A172 (cell line): ENCODE measurements at regions not wholly inside any gene's neighbourhood (a gene's known extent, or its start where the extent isn't known, plus 50 kb on each side); places are given as distances from the start of the nearest gene placed in this dataset.
"Not testable (repeated sequence)": the region's sequence is repeated elsewhere in the genome, so short reads cannot be mapped to it uniquely, and the experiment has no call there.

Experiments used
- DNase-seq: peaks from one replicate; pipeline ENCODE4 v3.0.0-alpha.2; 2015; ENCODE audit warnings: low spot score

GRCh38 chr3:25844891-25845290 lies 55.0 kb downstream of the OXSM start:
- DNase-seq = no peak

- no peak for DNase-seq
Observed at GRCh38 chr3:25846282-25846681, 56.4 kb downstream of the OXSM start.

GRCh38 chr3:25849091-25849490 lies 59.2 kb downstream of the OXSM start:
- DNase-seq = no peak

- no peak for DNase-seq
Observed at GRCh38 chr3:25849641-25850385, 59.9 kb downstream of the OXSM start.

GRCh38 chr3:25851693-25852259 lies 61.9 kb downstream of the OXSM start:
- DNase-seq = not testable (repeated sequence)

- DNase-seq = peak; percentile 10
Observed at GRCh38 chr3:25854214-25854613, 64.3 kb downstream of the OXSM start.

GRCh38 chr3:25854635-25855034 lies 64.7 kb downstream of the OXSM start:
- peak; percentile 57 for DNase-seq

GRCh38 chr3:25855266-25855784 lies 65.4 kb downstream of the OXSM start:
- DNase-seq = no peak

- peak; percentile 37 for DNase-seq
Observed at GRCh38 chr3:25856902-25857518, 67.1 kb downstream of the OXSM start.

- no peak for DNase-seq
Observed at GRCh38 chr3:25861566-25861965, 71.7 kb downstream of the OXSM start.

GRCh38 chr3:25863011-25863415 lies 73.1 kb downstream of the OXSM start:
- no peak for DNase-seq

- DNase-seq = no peak
Observed at GRCh38 chr3:25863416-25863959, 73.6 kb downstream of the OXSM start.

- no peak for DNase-seq
Observed at GRCh38 chr3:25870452-25870851, 80.6 kb downstream of the OXSM start.

GRCh38 chr3:25872200-25872877 lies 82.4 kb downstream of the OXSM start:
- no peak for DNase-seq

GRCh38 chr3:25883492-25883891 lies 93.6 kb downstream of the OXSM start:
- DNase-seq = no peak

- DNase-seq = no peak
Observed at GRCh38 chr3:25884981-25885380, 95.1 kb downstream of the OXSM start.

GRCh38 chr3:25885544-25885943 lies 95.7 kb downstream of the OXSM start:
- DNase-seq = peak; percentile 59

- no peak for DNase-seq
Observed at GRCh38 chr3:25887907-25888306, 98.0 kb downstream of the OXSM start.

- DNase-seq = no peak
Observed at GRCh38 chr3:25888892-25889524, 99.1 kb downstream of the OXSM start.

GRCh38 chr3:25889525-25889917 lies 99.6 kb downstream of the OXSM start:
- DNase-seq = no peak

GRCh38 chr3:25894101-25894500 lies 104.2 kb downstream of the OXSM start:
- DNase-seq = no peak

GRCh38 chr3:25895031-25895430 lies 105.1 kb downstream of the OXSM start:
- DNase-seq = no peak
